ENCODE measurements at regions not wholly inside any gene's neighbourhood (a gene's known extent, or its start where the extent isn't known, plus 50 kb on each side); places are given as distances from the start of the nearest gene placed in this dataset.

GRCh38 chr3:21927261-21927660 lies 176.3 kb upstream of the ZNF385D start:
- no peak for DNase-seq (ENCODE audit: extremely low spot score, unreplicated experiment)
- H3K36me3 Mint-ChIP-seq: no peaks in the 10 kb centered on the region
- H3K4me1 Mint-ChIP-seq (ENCODE audit: unreplicated experiment): no peaks in the 10 kb centered on the region
- H3K4me3 Mint-ChIP-seq: no peak overlapping the region
- no peaks in the 10 kb centered on the region for H3K9me3 Mint-ChIP-seq
- H3K27ac Mint-ChIP-seq: no peak overlapping the region
- TF ChIP-seq, protein P1, sequence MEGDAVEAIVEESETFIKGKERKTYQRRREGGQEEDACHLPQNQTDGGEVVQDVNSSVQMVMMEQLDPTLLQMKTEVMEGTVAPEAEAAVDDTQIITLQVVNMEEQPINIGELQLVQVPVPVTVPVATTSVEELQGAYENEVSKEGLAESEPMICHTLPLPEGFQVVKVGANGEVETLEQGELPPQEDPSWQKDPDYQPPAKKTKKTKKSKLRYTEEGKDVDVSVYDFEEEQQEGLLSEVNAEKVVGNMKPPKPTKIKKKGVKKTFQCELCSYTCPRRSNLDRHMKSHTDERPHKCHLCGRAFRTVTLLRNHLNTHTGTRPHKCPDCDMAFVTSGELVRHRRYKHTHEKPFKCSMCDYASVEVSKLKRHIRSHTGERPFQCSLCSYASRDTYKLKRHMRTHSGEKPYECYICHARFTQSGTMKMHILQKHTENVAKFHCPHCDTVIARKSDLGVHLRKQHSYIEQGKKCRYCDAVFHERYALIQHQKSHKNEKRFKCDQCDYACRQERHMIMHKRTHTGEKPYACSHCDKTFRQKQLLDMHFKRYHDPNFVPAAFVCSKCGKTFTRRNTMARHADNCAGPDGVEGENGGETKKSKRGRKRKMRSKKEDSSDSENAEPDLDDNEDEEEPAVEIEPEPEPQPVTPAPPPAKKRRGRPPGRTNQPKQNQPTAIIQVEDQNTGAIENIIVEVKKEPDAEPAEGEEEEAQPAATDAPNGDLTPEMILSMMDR (conservative IDR thresholded peaks at IDR 0.05): no peak
- no peaks in the 10 kb centered on the region for H3K27me3 Mint-ChIP-seq

DNA sequence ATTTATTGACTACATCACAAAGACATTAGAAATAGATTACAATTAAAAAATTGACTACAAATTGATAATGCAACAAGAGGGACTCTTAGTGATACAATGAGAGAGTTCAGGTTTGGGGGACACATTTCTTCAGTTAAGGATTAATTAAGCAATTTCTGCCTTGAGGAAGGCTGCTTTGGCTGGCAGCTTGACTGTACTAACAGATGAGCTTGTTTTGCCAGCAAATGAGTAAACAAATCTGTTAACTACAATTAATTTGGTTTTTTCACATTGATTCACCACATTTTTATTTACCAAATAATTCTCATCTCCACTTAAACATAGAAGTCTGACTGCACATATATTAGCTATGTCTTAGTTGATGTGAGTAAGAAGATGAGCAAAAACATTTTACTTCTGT lies 183.6 kb upstream of the ZNF385D start:
- DNase-seq (ENCODE audit: extremely low spot score, unreplicated experiment): no peak
- TF ChIP-seq, protein P1 (conservative IDR thresholded peaks at IDR 0.05): no peak
- Mint-ChIP-seq H3K9me3 (no peaks in the 10 kb centered on the region), H3K27ac (no peak overlapping the region), H3K4me3 (no peak overlapping the region), H3K36me3 (no peaks in the 10 kb centered on the region), H3K27me3 (no peaks in the 10 kb centered on the region), H3K4me1 (ENCODE audit: unreplicated experiment) (no peaks in the 10 kb centered on the region)

DNA sequence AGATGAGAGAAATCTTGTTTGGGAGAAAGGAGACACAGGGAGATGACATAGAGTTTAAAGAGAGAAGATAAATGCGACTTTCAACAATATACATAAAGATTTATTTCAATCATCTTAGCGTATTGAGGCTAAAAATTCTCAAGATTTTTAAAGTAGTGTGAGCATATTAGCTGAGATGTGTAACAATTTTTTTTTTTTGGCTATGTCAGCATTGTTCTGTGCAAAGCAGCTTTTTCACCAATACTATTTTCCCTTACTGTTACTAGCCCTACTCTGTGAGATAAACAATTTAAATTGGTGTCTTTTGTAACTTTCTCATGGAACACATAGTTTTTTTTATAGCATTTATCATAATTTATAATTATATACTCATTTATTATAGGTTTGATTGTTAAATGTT lies 185.2 kb upstream of the ZNF385D start:
- H3K27ac Mint-ChIP-seq: no peak overlapping the region

DNA sequence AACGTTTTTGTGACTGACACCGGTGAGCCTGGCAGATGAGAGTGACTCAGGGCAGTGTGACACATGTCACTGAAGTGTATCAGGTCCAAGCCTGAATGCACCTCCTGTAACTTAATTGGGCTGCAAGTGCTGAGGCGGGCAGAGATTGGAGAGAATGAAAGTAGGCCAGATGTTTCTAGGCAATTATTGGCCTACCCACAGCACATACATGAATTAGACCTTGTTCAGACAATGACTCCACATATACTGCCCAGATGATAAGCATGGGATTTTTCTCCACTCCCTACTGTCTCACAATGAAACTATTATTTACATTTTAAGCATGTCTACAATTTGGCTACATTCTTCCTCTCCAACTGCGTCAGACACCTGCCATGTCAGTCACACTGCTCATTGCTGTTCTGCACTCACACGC lies 187.3 kb upstream of the ZNF385D start:
- H3K9me3 Mint-ChIP-seq: no peaks in the 10 kb centered on the region
- no peaks in the 10 kb centered on the region for H3K4me1 Mint-ChIP-seq (ENCODE audit: unreplicated experiment)
- DNase-seq (ENCODE audit: extremely low spot score, unreplicated experiment): no peak
- no peak overlapping the region for H3K27ac Mint-ChIP-seq
- no peaks in the 10 kb centered on the region for H3K27me3 Mint-ChIP-seq
- H3K36me3 Mint-ChIP-seq: no peaks in the 10 kb centered on the region
- H3K4me3 Mint-ChIP-seq: no peak overlapping the region
- TF ChIP-seq, protein P1 (conservative IDR thresholded peaks at IDR 0.05): no peak

More for the DNA sequence above, 185.2 kb upstream of the ZNF385D start:
- DNase-seq (ENCODE audit: extremely low spot score, unreplicated experiment): no peak
- no peaks in the 10 kb centered on the region for H3K4me1 Mint-ChIP-seq (ENCODE audit: unreplicated experiment)
- H3K36me3 Mint-ChIP-seq: no peaks in the 10 kb centered on the region
- no peak overlapping the region for H3K4me3 Mint-ChIP-seq
- TF ChIP-seq, protein P1 (conservative IDR thresholded peaks at IDR 0.05): no peak
- no peaks in the 10 kb centered on the region for H3K27me3 Mint-ChIP-seq
- H3K9me3 Mint-ChIP-seq: no peaks in the 10 kb centered on the region

DNA sequence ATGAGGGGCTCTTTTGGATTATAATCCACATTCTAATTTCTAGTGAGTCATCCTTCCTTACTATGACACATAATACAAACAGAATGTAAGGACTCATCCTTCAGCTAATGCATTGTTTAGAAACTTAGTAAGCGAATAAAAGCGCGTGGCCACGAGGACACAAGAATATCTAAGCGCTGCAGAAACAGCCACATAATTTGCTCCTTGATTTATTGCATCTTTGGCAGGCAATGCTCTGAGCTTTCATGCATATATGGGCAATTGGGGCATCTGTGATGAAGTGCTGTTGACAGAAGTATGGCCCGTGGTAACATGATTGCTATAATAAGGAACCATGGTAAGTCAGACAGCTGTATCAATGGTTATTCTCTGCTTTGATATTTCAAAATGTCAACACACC lies 191.3 kb upstream of the ZNF385D start:
- peaks cover 5% of the 10 kb centered on the region for H3K4me1 Mint-ChIP-seq (ENCODE audit: unreplicated experiment)
- no peak overlapping the region for H3K27ac Mint-ChIP-seq
- no peak for DNase-seq (ENCODE audit: extremely low spot score, unreplicated experiment)

More for the DNA sequence above, 191.3 kb upstream of the ZNF385D start:
- Mint-ChIP-seq H3K4me3 (no peak overlapping the region), H3K27me3 (no peaks in the 10 kb centered on the region), H3K9me3 (no peaks in the 10 kb centered on the region), H3K36me3 (no peaks in the 10 kb centered on the region)
- TF ChIP-seq, protein P1 (conservative IDR thresholded peaks at IDR 0.05): no peak
